ENCODE measurements at regions not wholly inside any gene's neighbourhood (a gene's known extent, or its start where the extent isn't known, plus 50 kb on each side); places are given as distances from the start of the nearest gene placed in this dataset.

- TF ChIP-seq CHD7 (IDR thresholded peaks at IDR 0.05; ENCODE audit: insufficient replicate concordance, low read length) = no peak
- TF ChIP-seq KDM5A (IDR thresholded peaks at IDR 0.05; ENCODE audit: low read length) = no peak
- TF ChIP-seq ATF3 (IDR thresholded peaks at IDR 0.05; ENCODE audit: insufficient read depth, low read depth, low read length) = no peak
Observed at GRCh38 chr3:63046152-63046551, 170.9 kb upstream of the CADPS start (continued).
